LNCAP (cell line): ENCODE measurements at regions not wholly inside any gene's neighbourhood (a gene's known extent, or its start where the extent isn't known, plus 50 kb on each side); places are given as distances from the start of the nearest gene placed in this dataset.

Experiments used
- TF ChIP-seq, protein P1 (sequence below): fragments of 450-650 bp; IDR thresholded peaks from 2 replicates; pipeline ENCODE4 v1.5.1; 2017; ENCODE audit warnings: mild to moderate bottlenecking

DNA sequence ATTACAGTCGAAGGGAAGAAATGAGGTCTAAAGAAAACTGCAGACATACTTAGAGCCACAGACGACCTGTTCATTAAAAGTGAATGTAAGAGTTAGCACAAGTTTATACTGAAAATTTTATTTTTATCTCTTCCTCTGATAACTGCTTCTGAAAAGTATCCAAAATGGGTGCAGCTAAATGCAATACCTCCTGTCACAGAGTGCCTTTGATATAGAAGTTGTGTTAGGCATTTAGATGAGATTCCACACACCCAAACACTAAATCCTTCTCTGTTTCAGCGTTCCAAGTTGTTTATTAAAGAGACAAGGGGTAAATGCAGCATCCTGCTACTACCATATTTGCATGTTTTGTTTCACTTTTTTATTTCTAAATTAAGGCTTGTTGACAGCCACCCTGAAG, 214.7 kb upstream of the TSHZ2 start:
- TF ChIP-seq, protein P1, sequence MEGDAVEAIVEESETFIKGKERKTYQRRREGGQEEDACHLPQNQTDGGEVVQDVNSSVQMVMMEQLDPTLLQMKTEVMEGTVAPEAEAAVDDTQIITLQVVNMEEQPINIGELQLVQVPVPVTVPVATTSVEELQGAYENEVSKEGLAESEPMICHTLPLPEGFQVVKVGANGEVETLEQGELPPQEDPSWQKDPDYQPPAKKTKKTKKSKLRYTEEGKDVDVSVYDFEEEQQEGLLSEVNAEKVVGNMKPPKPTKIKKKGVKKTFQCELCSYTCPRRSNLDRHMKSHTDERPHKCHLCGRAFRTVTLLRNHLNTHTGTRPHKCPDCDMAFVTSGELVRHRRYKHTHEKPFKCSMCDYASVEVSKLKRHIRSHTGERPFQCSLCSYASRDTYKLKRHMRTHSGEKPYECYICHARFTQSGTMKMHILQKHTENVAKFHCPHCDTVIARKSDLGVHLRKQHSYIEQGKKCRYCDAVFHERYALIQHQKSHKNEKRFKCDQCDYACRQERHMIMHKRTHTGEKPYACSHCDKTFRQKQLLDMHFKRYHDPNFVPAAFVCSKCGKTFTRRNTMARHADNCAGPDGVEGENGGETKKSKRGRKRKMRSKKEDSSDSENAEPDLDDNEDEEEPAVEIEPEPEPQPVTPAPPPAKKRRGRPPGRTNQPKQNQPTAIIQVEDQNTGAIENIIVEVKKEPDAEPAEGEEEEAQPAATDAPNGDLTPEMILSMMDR, result no peak

DNA sequence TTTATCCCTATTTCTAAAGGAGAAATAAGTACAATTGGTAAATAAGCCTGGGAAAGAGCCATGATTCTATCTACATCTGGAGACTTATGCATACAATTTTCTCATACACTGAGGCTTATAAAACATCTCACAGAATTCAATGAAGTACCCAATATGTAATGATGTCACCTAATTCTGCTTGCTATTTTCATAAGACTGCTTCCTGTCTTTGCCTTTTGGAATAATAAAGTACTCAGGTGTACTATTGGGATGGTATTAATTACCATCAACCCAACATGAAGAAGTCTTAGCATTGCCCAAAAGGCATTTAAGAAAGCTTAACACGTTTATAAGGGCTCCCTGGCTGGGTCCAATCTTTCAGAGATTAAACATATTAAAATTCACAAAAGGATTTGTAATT, 216.4 kb upstream of the TSHZ2 start:
- TF ChIP-seq, protein P1, result no peak

DNA sequence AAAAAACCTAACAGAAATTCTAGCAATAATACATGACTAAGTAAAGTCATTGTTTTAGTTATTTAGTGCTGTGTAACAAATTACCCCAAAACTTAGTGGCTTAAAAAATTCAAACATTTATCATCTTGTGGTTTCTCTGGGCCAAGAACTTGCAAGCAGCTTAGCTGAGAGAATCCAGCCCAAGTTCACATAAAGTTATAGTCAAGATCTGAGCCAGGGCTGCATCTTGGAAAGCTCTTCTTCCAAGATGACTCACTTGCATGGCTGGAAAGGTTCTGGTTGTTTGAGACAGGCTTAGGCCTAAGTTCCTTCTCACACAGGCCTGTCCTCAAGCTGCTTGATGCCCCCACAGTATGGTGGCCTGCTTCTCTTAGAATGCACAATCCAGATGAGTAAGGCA, 217.8 kb upstream of the TSHZ2 start:
- TF ChIP-seq, protein P1, result no peak

DNA sequence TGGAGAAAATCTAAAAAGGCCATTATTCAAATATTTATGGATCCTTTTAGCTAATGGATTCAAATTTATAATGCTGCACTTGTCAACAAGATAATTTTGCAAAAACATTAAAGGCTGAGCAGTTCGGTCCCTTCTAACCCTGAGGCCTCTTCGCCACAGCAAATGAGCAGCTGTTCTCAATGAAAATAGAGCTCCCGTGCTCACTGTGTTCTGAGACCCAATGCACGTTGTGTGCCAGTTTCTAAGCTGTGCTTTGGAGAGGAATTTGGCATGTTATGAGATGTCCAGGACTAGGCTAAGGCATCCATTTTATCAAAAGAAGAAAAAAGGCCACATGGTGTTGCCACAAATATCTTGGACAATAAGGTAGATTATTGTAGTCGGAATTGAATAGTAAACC, 220.1 kb upstream of the TSHZ2 start:
- TF ChIP-seq, protein P1, result no peak

DNA sequence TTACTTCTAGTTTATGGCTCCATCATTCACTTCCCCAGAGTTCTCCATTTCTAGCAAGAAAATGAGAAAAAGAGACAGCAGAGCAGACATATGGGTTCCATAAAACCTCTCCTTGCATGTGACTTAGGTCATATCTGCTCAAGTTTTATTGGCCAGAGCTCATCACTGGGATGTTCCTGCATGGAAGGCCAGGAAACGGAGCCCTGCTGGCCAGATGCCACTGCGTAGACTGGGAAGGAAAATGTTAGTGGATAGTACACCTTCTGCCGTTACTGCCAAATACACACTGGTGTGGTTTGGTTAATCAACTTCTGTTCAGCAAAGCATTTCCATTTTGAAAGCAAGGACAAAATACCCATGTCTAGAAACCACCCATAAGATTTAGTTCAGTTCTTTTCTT, 220.6 kb upstream of the TSHZ2 start:
- TF ChIP-seq, protein P1, result no peak

DNA sequence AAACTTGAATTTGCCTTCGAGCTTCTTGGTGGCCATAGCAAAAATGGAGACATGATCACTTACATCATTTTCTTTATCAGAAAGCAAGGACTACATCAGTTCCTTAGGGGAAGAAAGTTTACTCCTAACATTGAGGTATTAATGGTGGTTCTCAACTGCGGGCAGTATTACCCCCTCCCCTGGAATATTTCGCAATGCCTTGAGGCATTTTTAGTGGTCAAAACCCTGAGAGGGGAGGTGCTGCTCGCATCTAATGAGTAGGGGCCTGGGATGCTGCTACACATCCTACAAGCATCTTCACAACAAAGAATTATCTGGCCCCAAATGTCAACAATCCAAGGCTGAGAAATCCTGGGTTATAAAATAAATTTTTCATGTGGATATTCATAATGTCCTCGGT, 222.2 kb upstream of the TSHZ2 start:
- TF ChIP-seq, protein P1, result no peak

DNA sequence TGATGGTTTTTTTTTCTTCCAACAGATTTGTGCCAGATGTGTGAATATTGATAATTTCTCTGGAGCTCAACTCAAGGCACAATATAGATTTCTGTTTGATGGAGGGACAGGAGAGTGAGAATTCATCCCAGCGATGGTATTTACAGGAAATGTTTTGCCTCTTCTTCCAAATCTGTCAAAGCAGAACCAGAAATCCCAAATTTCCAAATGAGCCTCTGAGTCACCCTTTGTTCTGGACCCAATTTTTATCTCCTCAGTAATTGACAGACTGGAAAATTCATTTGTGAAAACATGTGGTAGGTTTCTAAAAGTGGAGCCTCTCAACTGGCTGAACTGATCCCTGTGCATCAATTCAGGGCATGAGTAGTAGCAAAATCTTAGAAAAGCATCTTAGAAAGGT, 223.2 kb upstream of the TSHZ2 start:
- TF ChIP-seq, protein P1, result no peak

DNA sequence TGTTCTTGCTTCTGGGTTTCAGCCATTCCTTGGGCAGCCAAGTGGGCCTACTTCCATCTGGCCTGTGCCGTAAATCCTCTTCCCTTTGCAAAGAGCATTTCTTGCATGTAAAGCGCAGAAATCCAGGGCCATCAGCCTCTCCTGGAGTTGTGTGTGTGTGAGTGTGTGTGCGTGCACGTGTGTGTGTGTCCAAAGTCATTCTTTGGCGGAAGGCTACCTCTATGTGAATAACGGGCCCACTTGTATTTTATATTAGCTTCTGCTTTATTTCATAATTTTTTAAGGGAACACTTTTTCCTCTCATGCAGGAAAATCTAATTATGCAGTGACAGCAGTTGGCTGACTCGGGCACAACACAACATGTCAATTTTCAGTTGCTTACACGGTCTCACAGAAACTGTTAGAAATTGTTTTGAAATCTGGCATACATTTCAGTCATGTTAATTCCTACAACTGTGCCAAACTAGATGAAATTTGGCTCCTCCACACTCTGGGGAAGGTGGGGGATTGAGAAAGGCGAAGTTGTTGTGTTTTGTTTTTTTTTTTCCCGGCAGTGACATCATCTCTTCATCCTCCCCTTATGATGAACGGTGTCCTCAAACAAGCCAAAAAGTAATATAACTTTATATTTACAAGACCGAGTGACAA, 223.7 kb upstream of the TSHZ2 start:
- TF ChIP-seq, protein P1, result no peak
